Lower lobe of right lung (tissue), 2 donors: ENCODE measurements at regions not wholly inside any gene's neighbourhood (a gene's known extent, or its start where the extent isn't known, plus 50 kb on each side); places are given as distances from the start of the nearest gene placed in this dataset.

Source experiments
- ATAC-seq, 2 donors: fragments of 200-7000 bp; cut with Tn5 transposase; one replicate each; pipeline ENCODE4 v1.9.1; 2020 to 2022; ENCODE audit warnings: mild to moderate bottlenecking in 2 of 2, moderate library complexity in 2 of 2
- DNase-seq: peaks from one replicate; pipeline ENCODE4 v3.0.0-alpha.2; 2020
- H3K27ac ChIP-seq: fragments of 200-600 bp; one replicate; pipeline ENCODE4 v1.8.0; 2022
- H3K27me3 ChIP-seq: fragments of 200-600 bp; one replicate; pipeline ENCODE4 v1.8.0; 2022; ENCODE audit warnings: low read depth
- H3K36me3 ChIP-seq: fragments of 200-600 bp; one replicate; pipeline ENCODE4 v1.8.0; 2022; ENCODE audit warnings: mild to moderate bottlenecking
- H3K4me1 ChIP-seq: fragments of 200-600 bp; one replicate; pipeline ENCODE4 v1.8.0; 2022
- H3K4me3 ChIP-seq: fragments of 200-600 bp; one replicate; pipeline ENCODE4 v1.8.0; 2022; ENCODE audit warnings: mild to moderate bottlenecking
- H3K9me3 ChIP-seq: fragments of 200-600 bp; one replicate; pipeline ENCODE4 v1.8.0; 2022
- intact Hi-C: fragments of 100-400 bp; cut with DNase I; formaldehyde crosslinking; loops from one replicate; pipeline ENCODE4 v1.11.0; 2022
- TF ChIP-seq, protein P1 (sequence below): fragments of 200-600 bp; IDR thresholded peaks from one replicate; pipeline ENCODE4 v1.8.0; 2022; ENCODE audit warnings: antibody characterized with exemption, mild to moderate bottlenecking
- donor health status: DM: no; HTN: yes; CAD: no; lungs with severe emphysema.

DNA sequence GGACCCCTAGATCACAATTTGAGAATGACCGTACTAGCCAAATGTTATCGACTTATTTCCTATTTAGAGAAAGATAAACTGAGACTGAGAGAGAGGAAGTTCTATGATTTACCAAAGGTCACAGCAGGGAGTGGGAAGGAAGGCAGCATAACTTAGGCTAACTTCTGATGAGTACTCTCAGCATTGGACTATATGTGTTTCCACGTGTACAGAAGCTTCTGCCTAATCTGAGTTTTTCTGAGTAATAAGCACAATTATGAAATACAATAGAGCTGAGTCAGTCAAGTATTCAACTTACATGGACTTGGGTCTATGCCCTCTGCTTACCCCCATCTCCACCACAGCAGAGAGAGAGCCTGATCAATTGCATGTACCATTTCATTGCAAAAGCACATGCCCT, 88.1 kb upstream of the HIVEP3 start:
- H3K9me3 ChIP-seq: no peaks in the 10 kb centered on the region
- no peak overlapping the region for H3K4me3 ChIP-seq
- no peak for DNase-seq
- H3K27me3 ChIP-seq: no peaks in the 10 kb centered on the region
- intact Hi-C loops: no loop called here
- no peaks in the 10 kb centered on the region for H3K36me3 ChIP-seq
- H3K27ac ChIP-seq: no peak overlapping the region
- H3K4me1 ChIP-seq: peaks cover 25% of the 10 kb centered on the region
- TF ChIP-seq, protein P1, sequence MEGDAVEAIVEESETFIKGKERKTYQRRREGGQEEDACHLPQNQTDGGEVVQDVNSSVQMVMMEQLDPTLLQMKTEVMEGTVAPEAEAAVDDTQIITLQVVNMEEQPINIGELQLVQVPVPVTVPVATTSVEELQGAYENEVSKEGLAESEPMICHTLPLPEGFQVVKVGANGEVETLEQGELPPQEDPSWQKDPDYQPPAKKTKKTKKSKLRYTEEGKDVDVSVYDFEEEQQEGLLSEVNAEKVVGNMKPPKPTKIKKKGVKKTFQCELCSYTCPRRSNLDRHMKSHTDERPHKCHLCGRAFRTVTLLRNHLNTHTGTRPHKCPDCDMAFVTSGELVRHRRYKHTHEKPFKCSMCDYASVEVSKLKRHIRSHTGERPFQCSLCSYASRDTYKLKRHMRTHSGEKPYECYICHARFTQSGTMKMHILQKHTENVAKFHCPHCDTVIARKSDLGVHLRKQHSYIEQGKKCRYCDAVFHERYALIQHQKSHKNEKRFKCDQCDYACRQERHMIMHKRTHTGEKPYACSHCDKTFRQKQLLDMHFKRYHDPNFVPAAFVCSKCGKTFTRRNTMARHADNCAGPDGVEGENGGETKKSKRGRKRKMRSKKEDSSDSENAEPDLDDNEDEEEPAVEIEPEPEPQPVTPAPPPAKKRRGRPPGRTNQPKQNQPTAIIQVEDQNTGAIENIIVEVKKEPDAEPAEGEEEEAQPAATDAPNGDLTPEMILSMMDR: no peak
- ATAC-seq: no peak

DNA sequence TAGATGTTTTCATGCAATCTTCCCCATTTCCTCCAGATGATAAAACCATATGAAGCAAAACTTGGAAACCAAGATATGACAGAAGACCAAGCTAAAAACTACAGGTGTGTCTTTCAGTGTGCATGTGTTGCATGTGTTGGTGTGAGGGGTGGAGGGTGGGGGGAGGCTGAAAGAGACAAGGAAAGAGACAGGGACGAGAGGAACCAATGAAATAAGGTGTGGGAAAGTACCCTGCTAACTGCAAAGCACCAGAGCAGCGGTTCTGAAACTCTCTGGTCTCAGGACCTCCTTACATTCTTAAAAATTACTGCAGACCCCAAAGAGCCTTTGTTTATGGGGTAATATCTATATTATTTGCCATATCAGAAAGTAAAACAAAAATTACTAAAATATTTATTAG, 87.4 kb upstream of the HIVEP3 start:
- Histone ChIP-seq H3K9me3 (no peaks in the 10 kb centered on the region), H3K27ac (no peak overlapping the region), H3K27me3 (no peaks in the 10 kb centered on the region), H3K36me3 (no peaks in the 10 kb centered on the region), H3K4me1 (peaks cover 25% of the 10 kb centered on the region), H3K4me3 (no peak overlapping the region)
- no peak for DNase-seq
- TF ChIP-seq, protein P1: no peak
- no peak for ATAC-seq
- intact Hi-C loops: no loop called here

DNA sequence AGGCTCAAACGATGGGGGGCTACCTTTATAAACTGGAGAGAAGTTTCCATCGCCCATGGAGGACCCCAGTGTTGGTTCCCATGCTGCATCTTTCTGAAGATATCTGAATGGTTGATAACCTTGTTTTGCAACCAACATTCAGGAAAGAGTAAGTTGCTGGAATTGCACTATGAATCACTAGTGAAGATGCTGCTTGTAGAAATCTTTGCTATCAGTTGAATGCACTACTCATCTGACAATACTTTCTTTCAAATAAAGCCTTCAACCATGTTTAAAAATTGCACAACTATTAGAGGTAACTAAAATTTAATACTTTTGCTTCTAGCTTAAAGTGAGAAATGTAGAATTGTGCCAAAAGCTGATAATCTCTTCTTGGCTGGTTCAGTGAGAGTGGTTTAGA, 86.8 kb upstream of the HIVEP3 start:
- peaks cover 25% of the 10 kb centered on the region for H3K4me1 ChIP-seq
- no peak overlapping the region for H3K4me3 ChIP-seq
- no peak for ATAC-seq

DNA sequence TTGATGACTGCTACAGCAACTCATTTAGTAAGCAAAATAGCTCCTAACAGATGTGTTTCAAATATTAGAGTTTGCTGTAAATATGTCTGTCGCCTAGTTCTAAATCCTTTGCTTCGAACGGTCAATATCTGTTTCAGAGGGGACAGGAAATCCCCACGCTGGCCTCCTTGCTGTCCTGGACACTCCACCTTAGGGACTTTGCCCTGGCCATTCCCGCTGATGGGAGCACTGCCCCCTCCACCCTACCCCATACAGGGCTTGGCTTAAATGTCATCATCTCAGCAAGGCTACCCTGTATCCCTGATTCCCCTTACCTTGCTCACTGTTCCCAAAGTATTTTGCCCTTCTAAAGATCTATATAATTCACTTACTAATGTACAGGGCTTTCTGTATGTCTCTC, 86.1 kb upstream of the HIVEP3 start:
- Histone ChIP-seq H3K4me3 (no peak overlapping the region), H3K27ac (no peak overlapping the region), H3K36me3 (no peaks in the 10 kb centered on the region), H3K9me3 (no peaks in the 10 kb centered on the region), H3K27me3 (no peaks in the 10 kb centered on the region), H3K4me1 (peaks cover 25% of the 10 kb centered on the region)
- DNase-seq (no peak), ATAC-seq (no peak)
- TF ChIP-seq, protein P1: no peak
- intact Hi-C loops: no loop called here

More for the DNA sequence above, 86.8 kb upstream of the HIVEP3 start:
- no peak overlapping the region for H3K27ac ChIP-seq
- H3K9me3 ChIP-seq: no peaks in the 10 kb centered on the region
- intact Hi-C loops: no loop called here
- H3K27me3 ChIP-seq: no peaks in the 10 kb centered on the region
- no peaks in the 10 kb centered on the region for H3K36me3 ChIP-seq
- TF ChIP-seq, protein P1: no peak
- no peak for DNase-seq

DNA sequence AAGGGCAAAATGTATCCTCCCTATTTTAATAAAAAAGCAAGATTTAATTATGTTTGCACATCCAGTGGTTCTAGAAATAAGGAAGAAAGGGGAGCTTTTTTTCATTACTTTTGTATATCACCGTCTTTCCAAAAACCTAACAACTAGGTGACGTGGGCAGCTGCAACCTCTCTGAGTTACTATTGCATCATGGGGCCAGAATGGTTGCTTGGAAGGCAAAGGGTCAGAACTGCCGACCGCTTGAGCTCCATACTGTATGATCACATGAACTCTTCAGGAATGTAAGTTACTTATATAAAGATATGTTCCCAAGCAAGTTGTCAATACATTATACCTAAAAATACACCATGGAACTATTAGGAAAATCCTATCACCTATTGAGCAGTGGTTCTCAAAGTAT, 85.6 kb upstream of the HIVEP3 start:
- H3K27me3 ChIP-seq: no peaks in the 10 kb centered on the region
- no peaks in the 10 kb centered on the region for H3K9me3 ChIP-seq
- no peak overlapping the region for H3K4me3 ChIP-seq
- H3K36me3 ChIP-seq: no peaks in the 10 kb centered on the region
- no peak for ATAC-seq
- TF ChIP-seq, protein P1: no peak
- peaks cover 22% of the 10 kb centered on the region for H3K4me1 ChIP-seq
- H3K27ac ChIP-seq: no peak overlapping the region
- no peak for DNase-seq
- intact Hi-C loops: no loop called here

DNA sequence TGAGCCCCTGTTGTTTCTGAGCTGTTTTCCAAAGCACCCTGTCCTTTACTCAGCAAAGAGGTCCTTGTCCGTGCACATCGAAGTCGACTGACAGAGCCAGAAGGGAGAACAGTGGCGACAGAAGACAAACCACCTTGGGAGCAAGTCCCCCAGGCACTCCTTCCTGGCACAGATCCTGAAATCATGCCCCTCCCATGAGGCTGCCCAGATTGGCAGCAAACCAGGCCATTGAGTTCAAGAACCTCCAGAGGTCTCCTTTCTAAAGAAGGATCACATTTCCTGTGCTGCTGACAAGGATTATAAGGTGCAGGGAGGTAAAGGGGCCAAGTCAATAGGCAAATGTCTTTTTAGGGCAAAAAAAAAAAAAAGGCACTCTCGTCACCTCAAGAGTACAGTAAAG, 84.7 kb upstream of the HIVEP3 start:
- Histone ChIP-seq H3K27me3 (no peaks in the 10 kb centered on the region), H3K27ac (no peak overlapping the region), H3K4me1 (peaks cover 13% of the 10 kb centered on the region), H3K36me3 (no peaks in the 10 kb centered on the region), H3K9me3 (no peaks in the 10 kb centered on the region), H3K4me3 (no peak overlapping the region)
- DNase-seq: peak; percentile 50
- TF ChIP-seq, protein P1: no peak
- intact Hi-C loops: no loop called here
- peak; percentile 70 to 81 for ATAC-seq
